ENCODE measurements at regions not wholly inside any gene's neighbourhood (a gene's known extent, or its start where the extent isn't known, plus 50 kb on each side); places are given as distances from the start of the nearest gene placed in this dataset.

DNA sequence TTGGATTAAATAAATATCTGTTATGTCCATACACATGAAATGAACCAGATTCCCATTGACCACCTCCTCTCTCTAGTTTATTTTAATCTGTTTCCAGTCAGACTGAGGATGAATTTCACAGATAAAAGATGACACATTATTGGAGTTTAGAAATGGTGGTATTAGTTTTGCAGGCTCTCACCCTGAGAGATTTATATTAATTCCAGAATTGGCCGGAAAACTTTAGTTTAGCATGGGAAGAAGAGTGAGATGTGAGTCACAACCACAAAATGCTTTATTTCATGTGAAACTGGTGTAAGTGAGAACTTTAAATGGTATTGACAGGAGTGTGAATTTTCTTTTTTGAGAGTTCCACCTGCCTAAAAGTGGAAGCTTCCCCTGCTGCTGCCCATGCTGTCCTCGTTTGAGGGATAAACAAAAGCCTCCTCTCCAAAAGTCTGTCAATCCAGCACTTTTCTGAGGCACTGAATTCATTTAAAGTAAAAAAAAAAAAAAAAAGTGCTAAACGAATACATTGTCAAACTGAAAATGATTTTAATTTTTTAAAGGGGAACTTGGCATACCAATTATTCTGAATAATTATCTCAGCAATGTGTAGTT, 65.1 kb upstream of the EPHA3 start:
- no peak for DNase-seq (ENCODE audit: low spot score)

DNA sequence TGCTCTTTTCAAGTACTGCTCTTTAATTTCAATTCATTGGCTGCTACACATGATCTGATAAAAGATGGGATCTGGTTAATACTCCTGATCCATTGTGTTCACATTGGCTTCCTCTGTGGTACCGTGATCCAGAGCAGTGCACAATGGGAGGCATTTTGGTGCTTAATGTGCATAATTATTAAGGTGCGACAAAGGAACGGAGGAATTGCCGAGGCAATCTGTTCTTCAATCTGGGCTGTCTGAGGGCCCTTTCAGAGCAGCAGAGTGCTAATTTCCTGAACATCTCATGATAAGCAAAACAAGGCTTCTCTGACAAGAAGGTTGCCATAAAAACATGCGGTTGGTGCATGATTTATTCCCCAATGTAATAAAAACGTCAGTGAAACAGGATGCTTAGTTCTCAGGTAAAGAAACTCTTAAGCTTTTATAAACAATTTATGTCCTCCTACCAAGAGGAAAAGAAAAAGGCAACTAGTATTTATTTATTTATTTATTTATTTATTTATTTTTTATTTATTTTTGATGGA, 64.0 kb upstream of the EPHA3 start:
- DNase-seq (ENCODE audit: low spot score), result no peak

DNA sequence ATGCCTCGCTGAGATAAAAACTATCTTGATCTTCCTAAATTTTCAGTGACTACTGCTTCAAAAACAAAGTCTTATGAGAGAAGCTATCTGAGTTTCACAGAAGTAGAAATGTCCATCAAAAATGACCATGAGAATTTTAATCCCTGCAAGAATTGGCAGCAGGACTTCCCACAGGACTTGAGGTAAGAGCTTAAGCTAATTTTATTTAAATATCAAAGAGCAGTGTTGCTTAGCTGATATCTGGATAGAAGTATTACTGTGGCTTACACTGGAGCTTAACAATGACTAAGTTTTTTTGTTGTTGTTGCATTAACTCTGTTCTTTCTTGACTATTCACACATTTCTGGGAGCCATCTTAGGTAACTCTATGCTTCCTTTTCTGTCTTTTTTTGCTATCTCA, 60.8 kb upstream of the EPHA3 start:
- no peak for DNase-seq (ENCODE audit: low spot score)

DNA sequence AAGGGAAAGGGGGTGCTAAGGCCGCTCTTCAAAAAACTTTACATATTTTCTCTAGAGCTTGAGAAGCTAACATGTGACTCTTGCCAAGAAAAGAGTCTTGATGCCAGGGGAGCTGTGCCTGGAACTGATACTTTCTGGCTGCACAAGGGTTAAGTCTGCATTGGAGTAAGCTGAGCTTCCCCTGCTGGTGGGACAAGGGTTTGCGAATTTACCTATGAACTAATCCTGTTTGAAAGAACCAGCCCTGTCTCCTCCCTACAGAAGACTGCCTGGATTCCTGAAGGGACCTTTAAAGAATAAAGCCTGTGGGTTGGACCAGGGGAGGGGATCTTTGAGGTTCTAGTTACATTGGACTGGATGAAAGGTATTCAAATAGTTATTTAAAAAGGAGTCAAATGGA, 58.3 kb upstream of the EPHA3 start:
- no peak for DNase-seq (ENCODE audit: low spot score)

DNA sequence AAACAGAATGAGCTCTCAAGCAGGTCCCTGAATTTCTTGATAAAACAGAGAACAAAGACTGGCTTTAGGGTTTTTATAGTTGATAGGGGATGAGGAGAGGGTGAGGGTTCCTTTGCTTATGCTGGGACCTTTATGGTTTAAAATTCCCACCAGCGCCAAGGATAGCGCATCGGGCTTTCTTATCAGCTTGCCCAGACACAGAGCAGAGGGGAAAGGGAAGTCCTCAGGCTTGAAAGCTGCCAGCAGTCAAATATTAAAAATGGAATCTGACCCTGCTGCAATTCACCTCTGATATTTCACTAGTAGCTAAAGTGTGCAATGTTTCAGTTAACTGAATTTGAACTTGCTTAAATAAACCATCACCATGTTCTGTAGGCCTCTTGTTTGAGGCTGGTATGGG, 55.0 kb upstream of the EPHA3 start:
- no peak for DNase-seq (ENCODE audit: low spot score)

DNA sequence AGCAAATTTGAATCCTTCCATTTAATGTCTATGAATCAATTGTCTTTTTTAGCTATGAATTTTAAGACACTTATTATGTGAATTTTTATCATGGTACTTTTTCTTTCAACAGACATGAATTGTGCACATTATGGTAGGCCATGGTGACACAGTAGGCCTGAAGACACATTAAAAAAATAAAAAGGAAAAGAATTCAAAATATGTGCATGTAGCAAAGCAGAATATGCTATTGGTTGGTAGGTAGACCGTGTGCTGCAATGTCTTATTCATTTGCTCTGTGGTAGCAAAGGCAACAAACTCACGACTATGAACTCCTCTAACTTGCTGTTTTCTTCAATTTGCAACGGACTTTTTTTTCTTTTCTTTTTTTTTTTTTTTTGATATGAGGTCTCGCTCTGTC, 50.0 kb upstream of the EPHA3 start:
- DNase-seq (ENCODE audit: low spot score), result no peak

All from germinal center (tissue), 1 donor.